ENCODE measurements at regions not wholly inside any gene's neighbourhood (a gene's known extent, or its start where the extent isn't known, plus 50 kb on each side); places are given as distances from the start of the nearest gene placed in this dataset.

GRCh38 chr4:100826808-100827548 lies 309.2 kb upstream of the EMCN start:
- Histone ChIP-seq H3K4me1 (no peaks in the 10 kb centered on the region), H3K9me3 (no peaks in the 10 kb centered on the region), H3K27me3 (no peaks in the 10 kb centered on the region), H3K27ac (no peak overlapping the region), H3K4me3 (no peak overlapping the region), H3K36me3 (no peaks in the 10 kb centered on the region)
- DNase-seq = no peak
- intact Hi-C loops (cut with DNase I) = no loop called here
- 70 to 85% methylated on average over 7 of the region's 7 CpGs for WGBS, 2 donors
- TF ChIP-seq POLR2A (IDR thresholded peaks at IDR 0.05) = no peak

GRCh38 chr4:100826067-100826466 lies 308.2 kb upstream of the EMCN start:
- DNase-seq = no peak
- no peaks in the 10 kb centered on the region for H3K27me3 ChIP-seq
- intact Hi-C loops (cut with DNase I) = no loop called here
- no peaks in the 10 kb centered on the region for H3K9me3 ChIP-seq
- H3K4me1 ChIP-seq = no peaks in the 10 kb centered on the region
- TF ChIP-seq, protein P1, sequence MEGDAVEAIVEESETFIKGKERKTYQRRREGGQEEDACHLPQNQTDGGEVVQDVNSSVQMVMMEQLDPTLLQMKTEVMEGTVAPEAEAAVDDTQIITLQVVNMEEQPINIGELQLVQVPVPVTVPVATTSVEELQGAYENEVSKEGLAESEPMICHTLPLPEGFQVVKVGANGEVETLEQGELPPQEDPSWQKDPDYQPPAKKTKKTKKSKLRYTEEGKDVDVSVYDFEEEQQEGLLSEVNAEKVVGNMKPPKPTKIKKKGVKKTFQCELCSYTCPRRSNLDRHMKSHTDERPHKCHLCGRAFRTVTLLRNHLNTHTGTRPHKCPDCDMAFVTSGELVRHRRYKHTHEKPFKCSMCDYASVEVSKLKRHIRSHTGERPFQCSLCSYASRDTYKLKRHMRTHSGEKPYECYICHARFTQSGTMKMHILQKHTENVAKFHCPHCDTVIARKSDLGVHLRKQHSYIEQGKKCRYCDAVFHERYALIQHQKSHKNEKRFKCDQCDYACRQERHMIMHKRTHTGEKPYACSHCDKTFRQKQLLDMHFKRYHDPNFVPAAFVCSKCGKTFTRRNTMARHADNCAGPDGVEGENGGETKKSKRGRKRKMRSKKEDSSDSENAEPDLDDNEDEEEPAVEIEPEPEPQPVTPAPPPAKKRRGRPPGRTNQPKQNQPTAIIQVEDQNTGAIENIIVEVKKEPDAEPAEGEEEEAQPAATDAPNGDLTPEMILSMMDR (IDR thresholded peaks at IDR 0.05) = no peak
- TF ChIP-seq POLR2AphosphoS5 (IDR thresholded peaks at IDR 0.05) = no peak
- no peak for TF ChIP-seq EP300 (IDR thresholded peaks at IDR 0.05)
- TF ChIP-seq POLR2A (IDR thresholded peaks at IDR 0.05) = no peak
- H3K36me3 ChIP-seq = no peaks in the 10 kb centered on the region
- H3K27ac ChIP-seq = no peak overlapping the region
- H3K4me3 ChIP-seq = no peak overlapping the region

DNA sequence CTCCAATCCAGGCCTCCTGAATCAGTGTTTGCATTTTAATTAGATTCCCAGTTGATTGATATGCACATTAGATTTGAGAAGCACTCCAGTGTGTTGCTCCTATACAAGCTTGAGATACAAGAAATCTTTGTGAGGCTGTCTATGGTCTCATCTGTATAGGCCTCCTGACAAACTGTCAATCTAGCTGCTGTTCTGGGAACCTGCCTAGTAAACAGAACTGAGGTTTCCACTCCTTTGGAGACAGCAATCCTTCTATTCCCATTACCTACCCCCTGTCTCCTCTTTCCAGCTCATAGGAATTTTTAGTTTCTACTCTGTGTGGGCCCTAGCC lies 306.1 kb upstream of the EMCN start:
- H3K27me3 ChIP-seq = no peaks in the 10 kb centered on the region
- intact Hi-C loops (cut with DNase I) = no loop called here

GRCh38 chr4:100823066-100823992 lies 305.5 kb upstream of the EMCN start:
- 84 to 85% methylated on average over 4 of the region's 4 CpGs for WGBS, 2 donors
- Histone ChIP-seq H3K27me3 (no peaks in the 10 kb centered on the region), H3K27ac (no peak overlapping the region), H3K4me3 (no peak overlapping the region), H3K4me1 (no peaks in the 10 kb centered on the region), H3K36me3 (no peaks in the 10 kb centered on the region), H3K9me3 (no peaks in the 10 kb centered on the region)
- TF ChIP-seq, protein P1 (IDR thresholded peaks at IDR 0.05) = no peak
- TF ChIP-seq POLR2A (IDR thresholded peaks at IDR 0.05) (no peak), POLR2AphosphoS5 (IDR thresholded peaks at IDR 0.05) (no peak), EP300 (IDR thresholded peaks at IDR 0.05) (no peak)
- no peak for DNase-seq
- intact Hi-C loops (cut with DNase I) = no loop called here

More for the DNA sequence above, 306.1 kb upstream of the EMCN start:
- no peaks in the 10 kb centered on the region for H3K9me3 ChIP-seq
- H3K36me3 ChIP-seq = no peaks in the 10 kb centered on the region
- no peaks in the 10 kb centered on the region for H3K4me1 ChIP-seq
- no peak overlapping the region for H3K4me3 ChIP-seq
- H3K27ac ChIP-seq = no peak overlapping the region
- TF ChIP-seq EP300 (IDR thresholded peaks at IDR 0.05) = no peak
- no peak for TF ChIP-seq POLR2AphosphoS5 (IDR thresholded peaks at IDR 0.05)
- TF ChIP-seq POLR2A (IDR thresholded peaks at IDR 0.05) = no peak
- TF ChIP-seq, protein P1 (IDR thresholded peaks at IDR 0.05) = no peak
- no peak for DNase-seq

DNA sequence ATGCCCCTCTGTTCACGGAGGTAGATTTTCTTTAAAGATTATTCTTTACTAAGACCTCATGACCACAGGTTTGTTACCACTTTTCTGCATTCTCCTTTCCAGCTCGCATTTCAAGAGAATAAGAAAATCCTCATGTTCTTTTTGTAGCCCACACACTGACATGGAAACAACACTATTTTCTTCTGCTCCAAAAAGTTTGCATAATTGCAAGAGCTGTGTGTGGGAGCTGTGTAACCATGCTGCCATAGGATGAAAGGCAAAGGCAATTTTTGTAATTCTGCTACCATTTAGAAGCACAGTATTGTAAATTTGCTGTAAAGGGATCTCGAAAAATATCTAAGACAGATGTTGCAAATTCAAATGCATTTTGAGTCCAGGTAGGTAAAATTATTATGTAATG lies 302.4 kb upstream of the EMCN start:
- no peak overlapping the region for H3K4me3 ChIP-seq
- H3K27me3 ChIP-seq = no peaks in the 10 kb centered on the region
- TF ChIP-seq POLR2A (IDR thresholded peaks at IDR 0.05) (no peak), EP300 (IDR thresholded peaks at IDR 0.05) (no peak), POLR2AphosphoS5 (IDR thresholded peaks at IDR 0.05) (no peak)
- TF ChIP-seq, protein P1 (IDR thresholded peaks at IDR 0.05) = no peak
- no peaks in the 10 kb centered on the region for H3K9me3 ChIP-seq
- intact Hi-C loops (cut with DNase I) = no loop called here
- H3K36me3 ChIP-seq = no peaks in the 10 kb centered on the region
- WGBS, 2 donors = 92 to 93% methylated on average over 3 of the region's 3 CpGs
- H3K4me1 ChIP-seq = no peaks in the 10 kb centered on the region
- no peak for DNase-seq
- no peak overlapping the region for H3K27ac ChIP-seq

Measured in sigmoid colon (tissue), 6 donors.